Renal cortex interstitium (tissue), 11 donors: ENCODE measurements at regions not wholly inside any gene's neighbourhood (a gene's known extent, or its start where the extent isn't known, plus 50 kb on each side); places are given as distances from the start of the nearest gene placed in this dataset.

ENCODE experiments used
- DNase-seq, 11 donors: peaks; one replicate each; pipeline ENCODE4 v3.0.0-alpha.2; 2013; ENCODE audit warnings: low read depth in 9 of 11, low spot score in 4 of 11; ENCODE audit errors: extremely low read depth in 1 of 11

GRCh38 chr3:167958141-167958540, 137.6 kb downstream of the GOLIM4 start:
- no peak for DNase-seq

GRCh38 chr3:167952969-167953368, 142.8 kb downstream of the GOLIM4 start:
- no peak for DNase-seq

GRCh38 chr3:167950212-167950611, 145.5 kb downstream of the GOLIM4 start:
- DNase-seq, result no peak

- DNase-seq, result peak in 1 of 11 donors; percentile 18
Observed at GRCh38 chr3:167941234-167941995, 154.3 kb downstream of the GOLIM4 start.

GRCh38 chr3:167940241-167940640, 155.5 kb downstream of the GOLIM4 start:
- no peak for DNase-seq

- DNase-seq, result no peak
Observed at GRCh38 chr3:167938516-167938915, 157.2 kb downstream of the GOLIM4 start.

GRCh38 chr3:167936019-167936418, 159.7 kb downstream of the GOLIM4 start:
- DNase-seq, result no peak

- no peak for DNase-seq
Observed at GRCh38 chr3:167930453-167930852, 165.3 kb downstream of the GOLIM4 start.

- no peak for DNase-seq
Observed at GRCh38 chr3:167929968-167930367, 165.8 kb downstream of the GOLIM4 start.

GRCh38 chr3:167928381-167928780, 167.3 kb downstream of the GOLIM4 start:
- no peak for DNase-seq

- no peak for DNase-seq
Observed at GRCh38 chr3:167920747-167921146, 175.0 kb downstream of the GOLIM4 start.

- no peak for DNase-seq
Observed at GRCh38 chr3:167919590-167919989, 176.1 kb downstream of the GOLIM4 start.

GRCh38 chr3:167918686-167919085, 177.0 kb downstream of the GOLIM4 start:
- no peak for DNase-seq

GRCh38 chr3:167918008-167918596, 177.6 kb downstream of the GOLIM4 start:
- DNase-seq, result no peak

GRCh38 chr3:167913219-167913835, 177.8 kb downstream of the SERPINI1 start:
- DNase-seq, result no peak

GRCh38 chr3:167909952-167910351, 174.4 kb downstream of the SERPINI1 start:
- DNase-seq, result no peak

- DNase-seq, result no peak
Observed at GRCh38 chr3:167909504-167909896, 174.0 kb downstream of the SERPINI1 start.

- DNase-seq, result no peak
Observed at GRCh38 chr3:167908746-167909503, 173.4 kb downstream of the SERPINI1 start.

GRCh38 chr3:167908221-167908620, 172.7 kb downstream of the SERPINI1 start:
- DNase-seq, result no peak

GRCh38 chr3:167901138-167901537, 165.6 kb downstream of the SERPINI1 start:
- DNase-seq, result no peak
